NCI-H446 treated with DMSO at 0.1 percent for 48 hours (cell line): ENCODE measurements at regions not wholly inside any gene's neighbourhood (a gene's known extent, or its start where the extent isn't known, plus 50 kb on each side); places are given as distances from the start of the nearest gene placed in this dataset.

Experiments used
- DNase-seq: peaks from one replicate; lab custom pipeline; 2025; lab: John Stamatoyannopoulos, UW

DNA sequence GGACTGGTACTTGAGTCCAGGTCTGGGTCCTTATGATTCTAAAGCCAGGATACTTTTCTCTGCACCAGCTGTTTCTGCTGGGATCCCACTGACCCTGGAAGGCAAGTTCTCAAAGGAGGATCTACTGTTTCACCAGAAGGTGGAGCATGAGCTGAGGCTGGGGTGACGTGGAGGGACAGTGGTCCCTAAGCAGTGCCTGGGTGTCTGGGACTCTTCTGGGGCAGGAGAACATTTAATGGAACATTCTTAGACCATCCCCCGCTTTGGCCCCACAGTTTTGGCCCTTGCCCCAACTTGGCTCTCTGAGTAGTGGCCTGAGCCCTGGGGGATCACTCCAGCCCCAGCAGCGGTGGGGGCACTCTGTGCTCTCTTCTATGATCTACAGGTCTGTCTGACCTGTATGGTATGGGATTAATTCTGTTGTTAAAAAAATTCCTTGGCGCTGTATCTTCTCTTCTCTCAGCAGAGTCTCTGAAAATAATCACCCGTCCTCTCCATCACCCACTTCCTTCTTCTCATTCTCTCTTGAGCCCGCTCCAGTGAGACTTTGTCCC lies 60.3 kb upstream of the CSF3R start:
- no peak for DNase-seq

DNA sequence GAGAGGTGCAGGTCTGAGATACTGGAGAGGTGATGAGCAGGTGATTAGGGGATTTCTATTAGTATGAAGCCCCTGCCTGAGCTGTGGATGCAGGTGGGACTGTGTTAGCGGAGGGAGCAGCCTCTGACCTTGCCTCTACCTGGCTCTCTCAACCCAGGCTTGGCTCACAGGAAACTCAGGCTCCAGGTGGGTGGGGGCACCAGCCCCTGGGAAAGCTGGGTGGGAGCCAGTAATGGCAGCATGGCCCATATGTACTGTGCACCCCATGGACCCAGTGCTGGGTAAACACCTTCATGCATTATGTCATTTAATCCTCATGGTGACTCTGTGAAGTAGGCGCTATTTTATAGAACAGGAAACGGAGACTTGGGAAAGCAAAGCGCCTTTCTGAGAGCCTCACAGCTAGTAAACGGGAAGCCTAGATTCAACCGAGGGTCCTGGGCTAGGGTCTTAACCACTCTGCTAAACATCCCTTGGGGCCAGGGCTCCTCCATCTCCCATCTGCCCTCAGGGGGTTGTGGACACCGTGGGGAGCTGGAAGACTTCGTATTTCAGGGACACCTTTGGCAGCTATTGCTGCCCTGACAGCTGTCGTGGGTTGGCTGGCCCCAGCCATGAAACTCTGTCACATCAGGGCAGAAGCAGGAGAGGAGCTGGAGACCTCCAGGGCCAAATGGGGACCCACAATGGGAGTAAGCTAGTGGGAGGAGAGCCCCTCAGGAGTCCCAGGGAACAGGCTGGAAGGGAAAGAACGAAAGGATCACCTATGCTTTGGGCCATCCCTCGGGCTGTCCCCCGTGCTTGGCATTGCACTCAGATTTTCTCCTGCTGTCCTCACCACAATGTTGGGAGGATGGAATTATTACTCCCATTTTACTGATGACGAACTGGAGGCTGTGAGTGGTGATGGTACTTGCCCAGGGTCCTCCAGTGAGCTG lies 59.6 kb upstream of the CSF3R start:
- DNase-seq = no peak

DNA sequence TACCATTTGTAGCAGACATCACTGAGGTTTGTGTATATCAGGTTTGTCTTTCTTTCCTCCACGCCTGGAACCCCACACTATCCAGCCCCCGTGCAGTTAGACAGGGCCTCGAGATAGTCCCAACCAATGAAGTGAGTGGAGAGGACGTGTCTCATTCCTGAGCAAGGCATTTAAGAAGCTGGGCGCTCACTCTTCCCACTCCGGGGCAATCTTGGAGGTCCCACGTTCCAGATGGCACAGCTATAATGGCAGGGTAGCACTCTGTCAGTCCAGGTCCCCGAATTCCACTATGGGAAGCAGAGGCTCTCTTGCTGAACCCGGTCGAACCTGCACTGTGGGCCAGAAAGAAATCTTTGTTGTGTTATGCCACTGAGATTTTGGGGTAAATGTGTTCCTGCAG lies 57.3 kb upstream of the CSF3R start:
- no peak for DNase-seq

- no peak for DNase-seq
Observed at GRCh38 chr1:36539526-36539925, 56.8 kb upstream of the CSF3R start.

DNA sequence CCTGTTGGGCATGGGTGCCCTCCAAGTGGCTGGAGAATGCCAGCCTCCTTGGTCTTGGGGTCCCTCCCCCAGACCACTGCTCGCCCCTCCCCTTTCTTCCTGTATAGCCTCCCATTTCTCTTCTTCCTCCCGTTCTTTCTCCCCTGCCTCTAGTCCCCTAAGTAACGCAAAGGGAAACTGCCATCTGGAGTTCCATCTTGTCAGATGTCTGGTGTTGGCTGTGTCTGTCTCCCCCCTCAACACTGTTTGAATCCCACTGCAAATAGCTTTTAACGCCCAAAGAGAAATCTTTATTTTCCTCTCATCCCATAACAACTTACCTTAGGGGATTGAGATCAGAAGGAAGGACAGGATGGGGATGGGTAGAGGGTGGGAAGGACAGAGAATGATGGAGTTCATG lies 55.3 kb upstream of the CSF3R start:
- no peak for DNase-seq

DNA sequence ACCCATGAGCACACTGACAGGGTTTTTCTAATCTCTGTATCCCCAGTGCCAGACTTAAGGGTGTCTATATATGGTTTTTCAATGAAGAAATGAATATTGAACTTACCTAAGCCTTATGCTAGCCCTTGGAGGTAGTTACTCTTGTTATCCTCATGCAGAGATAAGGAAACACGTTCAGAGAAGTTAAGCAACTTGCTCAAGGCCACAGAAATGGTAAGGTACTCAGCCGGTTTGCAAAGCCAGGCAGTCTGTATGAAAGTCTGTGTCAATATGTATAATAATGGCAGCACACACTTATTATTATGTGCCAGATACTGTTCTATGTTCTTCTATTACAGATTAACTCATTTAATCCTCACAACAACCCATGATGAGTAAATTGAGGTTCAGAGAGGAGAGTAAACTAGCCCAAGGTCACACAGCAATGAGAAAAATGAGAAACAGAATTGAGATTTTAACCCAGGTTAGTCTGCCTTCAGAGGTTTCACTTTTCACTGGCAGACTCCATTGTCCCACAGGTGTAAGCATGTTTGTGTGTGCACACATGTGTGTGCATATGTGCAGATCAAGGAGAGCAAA lies 54.6 kb upstream of the CSF3R start:
- DNase-seq = no peak

GRCh38 chr1:36536727-36537126 lies 54.0 kb upstream of the CSF3R start:
- DNase-seq = no peak

DNA sequence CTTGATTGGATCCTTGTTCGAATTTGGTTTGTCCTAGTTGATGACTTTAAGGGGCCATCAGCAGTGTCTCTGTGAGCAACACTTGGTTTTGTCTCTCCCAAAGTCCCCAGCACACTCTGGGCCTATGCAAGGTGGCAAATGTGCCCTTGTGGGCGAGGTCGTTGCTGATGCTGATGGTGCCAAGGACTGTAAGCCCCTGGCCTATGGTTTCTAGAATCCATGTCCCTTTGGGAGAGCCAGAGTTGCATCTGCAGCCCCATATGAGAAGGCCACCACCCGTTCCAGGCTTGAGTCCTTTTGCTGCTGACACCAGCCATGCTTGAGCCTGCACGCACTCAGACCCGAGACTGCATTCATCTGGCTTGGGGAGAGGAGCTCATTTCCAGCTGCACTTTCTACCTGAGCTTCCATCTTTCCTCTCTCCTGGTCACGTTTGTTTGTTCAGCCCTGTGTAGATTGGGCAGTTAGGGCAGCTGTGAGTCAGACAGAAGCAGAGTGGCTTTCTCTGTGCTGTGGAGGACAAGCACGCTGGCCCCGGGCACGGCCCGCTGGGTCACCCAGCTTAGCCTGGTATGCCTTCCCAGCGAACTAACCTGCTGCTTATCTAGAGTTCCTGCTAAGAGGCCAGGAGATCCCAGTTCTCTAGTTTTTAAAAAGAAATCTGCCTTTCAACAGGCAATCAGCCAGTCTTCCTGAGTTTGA lies 52.1 kb upstream of the CSF3R start:
- no peak for DNase-seq

GRCh38 chr1:36533897-36534296 lies 51.2 kb upstream of the CSF3R start:
- no peak for DNase-seq

- no peak for DNase-seq
Observed at GRCh38 chr1:36532810-36533401, 50.2 kb upstream of the CSF3R start.
